RWPE2 (cell line): ENCODE measurements at regions not wholly inside any gene's neighbourhood (a gene's known extent, or its start where the extent isn't known, plus 50 kb on each side); places are given as distances from the start of the nearest gene placed in this dataset.

ENCODE experiments used
- ATAC-seq: fragments of 200-7000 bp; cut with Tn5 transposase; 3 replicates; pipeline ENCODE4 v1.9.1; 2021; ENCODE audit warnings: low read depth
- DNase-seq: peaks from one replicate; pipeline ENCODE4 v3.0.0-alpha.2; 2020; ENCODE audit warnings: low spot score
- H3K27ac ChIP-seq: fragments of 450-650 bp; 2 replicates; pipeline ENCODE4 v1.5.1; 2017; ENCODE audit warnings: mild to moderate bottlenecking; ENCODE audit not compliant: poor library complexity, severe bottlenecking
- H3K27me3 ChIP-seq: fragments of 250-450 bp; sonication (Bioruptor Pico); 2 replicates; pipeline ENCODE4 v1.5.1; 2021; ENCODE audit warnings: mild to moderate bottlenecking, moderate library complexity; ENCODE audit not compliant: insufficient read depth, poor library complexity, severe bottlenecking
- H3K36me3 ChIP-seq: fragments of 250-450 bp; sonication (Bioruptor Pico); 2 replicates; pipeline ENCODE4 v1.5.1; 2020; ENCODE audit warnings: low read depth, mild to moderate bottlenecking, moderate library complexity
- H3K4me1 ChIP-seq: fragments of 250-450 bp; sonication (Bioruptor Pico); 2 replicates; pipeline ENCODE4 v1.5.1; 2021; ENCODE audit warnings: mild to moderate bottlenecking, moderate library complexity; ENCODE audit not compliant: insufficient read depth, poor library complexity, severe bottlenecking
- H3K4me3 ChIP-seq: fragments of 250-450 bp; sonication (Bioruptor Pico); 2 replicates; pipeline ENCODE4 v1.5.1; 2021; ENCODE audit warnings: mild to moderate bottlenecking, moderate library complexity; ENCODE audit not compliant: severe bottlenecking
- H3K9me3 ChIP-seq: fragments of 250-450 bp; sonication (Bioruptor Pico); 2 replicates; pipeline ENCODE4 v1.5.1; 2021; ENCODE audit warnings: mild to moderate bottlenecking, moderate library complexity; ENCODE audit not compliant: severe bottlenecking
- TF ChIP-seq, protein P1 (sequence below): fragments of 450-650 bp; IDR thresholded peaks from one replicate; pipeline ENCODE4 v1.5.1; 2017; ENCODE audit warnings: mild to moderate bottlenecking, moderate library complexity; ENCODE audit not compliant: poor library complexity, severe bottlenecking

GRCh38 chr5:38079620-38080402, 178.5 kb upstream of the EGFLAM start:
- ATAC-seq, result no peak
- H3K27me3 ChIP-seq, result peaks cover 28% of the 10 kb centered on the region
- no peak overlapping the region for H3K4me3 ChIP-seq
- no peak overlapping the region for H3K27ac ChIP-seq
- H3K36me3 ChIP-seq, result no peaks in the 10 kb centered on the region
- TF ChIP-seq, protein P1, sequence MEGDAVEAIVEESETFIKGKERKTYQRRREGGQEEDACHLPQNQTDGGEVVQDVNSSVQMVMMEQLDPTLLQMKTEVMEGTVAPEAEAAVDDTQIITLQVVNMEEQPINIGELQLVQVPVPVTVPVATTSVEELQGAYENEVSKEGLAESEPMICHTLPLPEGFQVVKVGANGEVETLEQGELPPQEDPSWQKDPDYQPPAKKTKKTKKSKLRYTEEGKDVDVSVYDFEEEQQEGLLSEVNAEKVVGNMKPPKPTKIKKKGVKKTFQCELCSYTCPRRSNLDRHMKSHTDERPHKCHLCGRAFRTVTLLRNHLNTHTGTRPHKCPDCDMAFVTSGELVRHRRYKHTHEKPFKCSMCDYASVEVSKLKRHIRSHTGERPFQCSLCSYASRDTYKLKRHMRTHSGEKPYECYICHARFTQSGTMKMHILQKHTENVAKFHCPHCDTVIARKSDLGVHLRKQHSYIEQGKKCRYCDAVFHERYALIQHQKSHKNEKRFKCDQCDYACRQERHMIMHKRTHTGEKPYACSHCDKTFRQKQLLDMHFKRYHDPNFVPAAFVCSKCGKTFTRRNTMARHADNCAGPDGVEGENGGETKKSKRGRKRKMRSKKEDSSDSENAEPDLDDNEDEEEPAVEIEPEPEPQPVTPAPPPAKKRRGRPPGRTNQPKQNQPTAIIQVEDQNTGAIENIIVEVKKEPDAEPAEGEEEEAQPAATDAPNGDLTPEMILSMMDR, result no peak
- H3K4me1 ChIP-seq, result no peaks in the 10 kb centered on the region
- H3K9me3 ChIP-seq, result no peaks in the 10 kb centered on the region
- DNase-seq, result no peak

DNA sequence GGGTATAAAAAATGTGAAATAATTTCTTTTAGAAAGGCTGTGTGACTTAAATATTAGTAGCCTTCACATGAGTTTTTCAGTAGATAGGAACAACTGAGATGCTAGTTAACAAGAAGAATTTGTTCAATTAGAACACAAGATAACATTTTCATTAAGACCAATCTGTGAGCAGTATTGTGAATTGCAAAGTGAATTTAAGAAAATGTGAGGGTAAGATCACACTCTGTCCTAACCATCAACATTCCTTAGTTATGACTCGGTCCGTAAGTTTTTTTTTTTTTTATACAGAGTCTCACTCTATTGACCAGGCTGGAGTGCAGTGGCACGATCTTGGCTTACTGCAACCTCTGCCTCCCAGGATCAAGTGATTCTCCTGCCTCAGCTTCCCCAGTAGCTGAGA, 180.2 kb upstream of the EGFLAM start:
- H3K27ac ChIP-seq, result no peak overlapping the region
- peaks cover 14% of the 10 kb centered on the region for H3K27me3 ChIP-seq
- TF ChIP-seq, protein P1, result no peak
- no peaks in the 10 kb centered on the region for H3K9me3 ChIP-seq
- H3K4me1 ChIP-seq, result no peaks in the 10 kb centered on the region
- H3K4me3 ChIP-seq, result no peak overlapping the region
- ATAC-seq, result peak; percentile 51; the same call in 1 of the 3 replicates
- no peak for DNase-seq
- no peaks in the 10 kb centered on the region for H3K36me3 ChIP-seq

DNA sequence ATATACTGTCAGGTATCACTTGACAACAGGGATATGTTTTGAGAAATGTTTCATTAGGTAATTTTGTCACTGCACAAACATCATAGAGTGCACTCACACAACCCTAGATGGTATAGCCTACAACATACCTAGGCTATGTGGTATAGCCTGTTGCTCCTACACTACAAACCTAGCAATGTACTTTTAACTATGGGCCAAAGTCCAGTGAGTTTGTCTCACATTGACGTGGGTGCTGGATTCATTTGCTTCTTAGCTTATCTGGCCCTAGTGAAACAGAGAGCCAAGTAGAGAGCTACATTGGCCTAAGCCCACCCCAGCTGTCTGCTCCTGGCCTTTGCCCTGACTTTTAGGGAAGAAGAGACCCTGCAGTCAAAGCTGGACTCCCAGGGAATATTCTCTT, 180.7 kb upstream of the EGFLAM start:
- no peaks in the 10 kb centered on the region for H3K9me3 ChIP-seq
- no peak for ATAC-seq
- TF ChIP-seq, protein P1, result no peak

GRCh38 chr5:38071831-38072694, 186.3 kb upstream of the EGFLAM start:
- DNase-seq (no peak), ATAC-seq (no peak)
- H3K36me3 ChIP-seq, result no peaks in the 10 kb centered on the region
- no peak overlapping the region for H3K4me3 ChIP-seq
- no peaks in the 10 kb centered on the region for H3K9me3 ChIP-seq
- TF ChIP-seq, protein P1, result no peak
- no peak overlapping the region for H3K27ac ChIP-seq
- H3K4me1 ChIP-seq, result no peaks in the 10 kb centered on the region
- peaks cover 15% of the 10 kb centered on the region for H3K27me3 ChIP-seq

More for the DNA sequence above, 180.7 kb upstream of the EGFLAM start:
- DNase-seq, result no peak
- Histone ChIP-seq H3K4me1 (no peaks in the 10 kb centered on the region), H3K4me3 (no peak overlapping the region), H3K27ac (no peak overlapping the region), H3K36me3 (no peaks in the 10 kb centered on the region), H3K27me3 (peaks cover 10% of the 10 kb centered on the region)
